GM19328 (cell line): ENCODE measurements at regions not wholly inside any gene's neighbourhood (a gene's known extent, or its start where the extent isn't known, plus 50 kb on each side); places are given as distances from the start of the nearest gene placed in this dataset.

Source experiments
- ATAC-seq: cut with Tn5 transposase; IDR thresholded peaks from one replicate; pipeline ENCODE4 v1.9.1; 2021; ENCODE audit warnings: mild to moderate bottlenecking, moderate library complexity; ENCODE audit not compliant: unreplicated experiment

DNA sequence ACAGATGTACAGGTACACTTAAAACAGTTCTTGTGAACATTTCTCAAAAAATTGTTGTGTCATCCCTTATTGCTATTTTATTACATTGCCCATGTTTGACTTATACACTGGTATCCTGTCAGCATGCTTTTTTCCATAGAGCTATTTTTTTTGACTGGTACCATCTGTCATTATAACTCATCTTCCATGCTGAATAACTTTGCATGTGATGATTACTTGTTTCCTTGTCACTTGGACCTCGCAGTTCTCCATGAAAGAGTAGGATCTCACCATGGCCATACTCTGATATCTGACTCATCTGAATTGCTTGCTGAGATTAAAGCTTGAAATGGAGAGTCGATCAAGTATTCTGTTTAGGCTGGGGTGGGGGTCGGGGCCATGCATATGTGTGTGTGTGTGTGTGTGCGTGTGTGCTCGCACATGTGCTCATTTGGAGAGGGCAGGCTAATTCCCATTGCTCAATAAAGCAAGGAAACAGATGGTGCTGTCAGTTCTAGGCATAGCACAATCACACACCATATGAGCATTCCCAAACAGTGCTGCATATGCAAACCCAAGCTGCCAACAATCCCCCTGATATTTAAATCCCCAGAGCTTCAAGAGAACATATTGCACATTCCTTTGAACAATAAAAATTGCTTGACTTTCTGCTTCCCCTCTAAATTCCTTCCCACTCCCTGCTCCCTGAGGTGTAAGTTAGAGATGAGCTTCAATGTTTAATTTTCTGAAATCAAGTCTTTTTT is 62.9 kb downstream of the NHLRC3 start:
- no peak for ATAC-seq

DNA sequence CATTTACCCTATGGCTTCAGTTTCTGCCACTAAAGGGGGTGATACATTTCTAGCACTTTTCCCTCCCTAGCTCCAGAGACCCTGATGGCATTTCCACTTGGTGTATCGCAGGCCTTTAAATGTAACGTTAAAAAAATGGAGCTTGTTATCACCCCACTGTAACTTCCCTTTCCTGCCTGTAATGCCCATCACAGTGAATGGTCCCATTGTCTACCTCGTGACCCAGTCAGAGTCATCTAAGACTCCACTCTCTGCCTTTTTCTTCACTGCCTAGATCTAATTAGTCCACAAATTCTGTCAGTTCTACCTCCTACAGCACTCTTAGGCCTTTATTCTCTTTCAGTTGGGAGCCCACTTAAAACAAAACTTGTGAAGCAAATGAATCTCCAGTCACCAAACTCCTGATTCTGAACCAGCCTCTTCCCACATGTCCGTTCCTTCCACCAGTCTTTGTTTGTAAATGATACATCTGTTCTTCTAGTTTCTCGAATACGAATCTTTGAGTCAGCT is 64.8 kb downstream of the NHLRC3 start:
- ATAC-seq, result no peak

DNA sequence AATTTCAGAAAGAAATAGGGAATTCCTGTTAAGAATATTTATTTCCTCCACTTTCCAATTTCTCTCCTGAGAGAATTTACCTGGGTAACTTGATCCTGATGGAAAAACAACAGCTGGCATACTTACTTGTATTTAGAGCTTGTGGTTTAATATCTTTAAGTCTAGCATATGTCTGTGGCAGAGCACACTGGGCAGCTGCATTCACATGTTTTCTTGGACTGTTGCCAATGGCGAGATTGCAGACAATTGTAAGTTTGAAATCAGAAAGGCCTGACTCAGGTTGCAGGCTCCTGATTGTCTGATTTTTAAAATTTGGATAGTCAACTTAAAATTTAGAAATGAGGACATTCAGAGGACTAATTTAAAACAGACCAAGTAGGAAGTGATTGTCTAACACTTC is 66.9 kb downstream of the NHLRC3 start:
- no peak for ATAC-seq

DNA sequence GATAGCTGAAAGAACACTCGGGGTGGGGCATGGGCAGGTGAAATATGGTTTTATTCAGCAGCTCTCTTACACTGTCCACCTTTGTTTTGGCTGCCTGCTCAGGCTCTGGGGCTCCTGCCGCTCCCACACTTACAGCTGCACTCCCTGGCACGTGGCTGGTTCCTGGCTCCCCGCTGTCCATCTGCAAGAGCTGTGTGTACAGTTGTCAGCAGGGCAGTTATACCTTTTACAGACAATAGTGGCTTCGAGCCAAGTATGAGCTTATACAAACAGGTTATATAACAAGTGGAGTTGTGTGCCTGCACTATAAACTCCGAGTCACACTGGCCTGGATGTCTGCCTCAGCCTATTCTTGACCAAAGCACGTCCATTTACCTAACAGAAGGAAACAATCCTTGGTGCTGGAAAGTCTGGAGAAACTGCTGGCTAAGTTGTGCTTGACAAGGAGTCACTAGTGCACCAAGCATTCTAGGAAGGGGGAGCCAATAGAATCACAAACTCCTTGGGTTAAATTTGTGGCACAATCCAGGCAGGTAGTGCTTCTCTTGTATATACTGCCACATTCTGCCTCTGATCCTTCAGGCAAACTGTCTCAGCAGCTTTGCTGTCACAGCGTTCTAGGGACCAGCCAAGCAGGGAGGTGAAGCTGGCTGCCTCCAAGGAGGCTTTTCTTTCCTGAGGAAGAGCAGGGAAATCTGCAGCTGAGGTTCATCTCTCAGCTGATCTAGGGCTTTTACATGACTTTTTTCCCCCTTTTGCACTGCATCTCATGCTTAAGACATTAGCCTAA is 68.2 kb downstream of the NHLRC3 start:
- no peak for ATAC-seq

DNA sequence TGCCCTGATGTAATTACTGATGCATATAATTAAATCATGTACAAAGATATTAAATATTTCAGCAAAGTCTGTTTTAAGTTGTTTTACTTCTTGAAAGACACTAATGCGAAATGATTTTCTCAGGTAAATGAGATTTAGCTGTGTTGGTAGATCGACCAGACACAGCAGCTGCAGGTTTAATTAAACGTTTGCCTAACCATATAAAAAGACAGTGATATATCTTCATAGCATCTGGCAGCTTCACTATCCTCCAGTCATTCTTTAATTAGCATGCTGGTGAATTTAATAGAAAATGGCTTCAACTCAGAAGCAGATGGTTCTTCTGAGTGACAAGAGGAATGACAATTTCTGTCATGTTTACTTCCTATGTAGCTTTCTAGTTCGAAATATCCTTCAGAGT is 69.3 kb downstream of the NHLRC3 start:
- no peak for ATAC-seq

DNA sequence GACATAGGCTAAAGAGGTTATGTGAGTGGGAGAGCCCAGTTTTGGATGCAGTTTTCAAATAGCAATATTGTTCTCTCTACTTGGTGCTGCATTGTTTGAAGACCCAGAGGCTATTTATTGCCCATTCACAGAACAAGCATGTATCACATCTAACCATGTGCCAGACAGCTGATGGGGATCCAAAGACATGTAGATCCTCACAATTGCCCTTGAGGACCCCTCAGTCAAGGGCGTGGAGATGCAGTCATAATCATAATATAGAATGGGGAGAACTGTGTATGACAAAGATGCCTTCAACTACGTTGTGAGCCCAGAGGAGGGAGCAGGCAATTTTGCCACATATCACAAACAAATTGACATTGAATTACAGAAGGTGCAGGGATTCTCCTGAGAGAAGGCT is 70.5 kb downstream of the NHLRC3 start:
- no peak for ATAC-seq

DNA sequence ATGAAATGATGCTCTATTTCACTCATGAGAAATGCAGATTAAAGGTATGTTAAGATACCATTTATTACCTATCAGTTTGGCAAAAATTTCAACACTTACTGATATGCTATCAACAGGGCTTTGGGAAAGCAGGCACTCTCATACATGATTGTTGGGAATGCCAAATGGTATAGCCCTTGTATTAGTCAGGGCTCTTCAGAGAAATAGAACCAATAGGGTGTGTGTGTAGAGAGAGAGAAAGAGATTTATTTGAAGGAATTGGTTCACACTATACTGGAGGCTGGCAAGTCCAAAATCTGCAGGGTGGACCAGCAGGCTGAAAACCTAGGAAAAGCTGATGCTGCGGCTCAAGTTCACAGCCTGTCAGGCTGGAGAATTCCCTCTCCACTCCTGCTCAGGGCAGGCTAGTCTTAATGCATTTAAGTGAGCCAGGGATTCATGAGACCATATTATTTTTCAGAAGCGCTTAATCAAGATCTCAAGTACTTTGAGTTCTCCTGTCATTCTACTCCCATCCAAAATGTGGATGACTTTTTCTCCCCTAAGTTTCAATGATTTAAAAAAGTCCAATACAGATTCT is 72.4 kb downstream of the NHLRC3 start:
- ATAC-seq, result no peak

DNA sequence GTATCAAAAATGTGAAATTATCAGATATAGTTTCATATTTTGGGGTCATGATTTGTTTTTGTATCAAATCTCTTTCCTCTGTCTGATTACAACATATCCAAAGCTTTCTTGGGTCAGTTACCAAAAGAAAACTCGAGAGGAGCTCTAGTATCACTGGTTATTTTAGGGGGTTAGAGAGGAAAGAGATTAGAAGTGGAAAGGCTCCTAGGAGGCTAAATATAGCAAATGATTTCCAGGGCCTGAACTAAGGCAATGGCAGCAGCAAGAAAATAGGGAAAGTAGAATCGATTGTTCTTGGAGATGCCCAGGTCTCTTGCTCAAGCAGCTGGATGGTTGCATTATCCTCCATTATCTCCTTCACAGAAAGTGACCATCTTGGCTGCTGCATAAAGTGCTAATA is 72.9 kb downstream of the NHLRC3 start:
- ATAC-seq, result no peak

DNA sequence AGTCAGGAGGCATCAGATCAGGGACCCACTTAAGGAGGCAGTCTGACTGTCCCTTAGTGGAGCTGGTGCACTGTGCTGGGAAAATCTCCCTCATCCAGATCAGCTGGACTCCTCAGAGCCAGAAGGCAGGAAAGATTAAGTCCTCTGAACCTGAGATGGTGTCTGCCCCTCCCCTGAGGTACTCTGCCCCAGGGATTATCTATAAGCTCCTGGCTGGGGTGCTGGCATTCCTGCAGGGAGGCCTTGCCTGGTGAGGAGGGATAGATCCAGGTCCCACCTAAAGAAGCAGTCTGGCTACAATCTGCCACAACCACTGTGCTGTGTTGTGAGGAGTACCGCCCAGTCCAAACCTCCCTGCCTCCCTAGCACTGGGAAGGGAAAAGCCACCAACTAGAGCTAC is 81.2 kb downstream of the NHLRC3 start:
- no peak for ATAC-seq

DNA sequence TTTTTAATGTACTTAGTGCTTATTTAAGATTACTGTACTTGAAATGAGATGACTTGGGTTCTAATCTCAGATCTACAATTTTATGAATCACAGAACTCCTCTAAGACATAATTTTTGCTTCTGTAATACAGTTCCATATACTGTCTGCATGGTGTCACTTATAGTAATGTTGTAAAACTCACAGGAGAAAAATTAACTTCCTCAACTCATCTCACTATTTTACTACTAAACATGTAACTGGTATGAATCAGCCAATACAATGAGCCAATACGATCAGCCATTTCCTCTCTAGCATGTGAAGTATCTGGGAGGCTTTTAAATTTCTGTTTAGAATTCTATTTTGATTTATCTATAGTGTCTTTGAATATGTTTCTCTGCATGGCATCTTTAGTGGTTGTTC is 85.3 kb downstream of the NHLRC3 start:
- no peak for ATAC-seq

DNA sequence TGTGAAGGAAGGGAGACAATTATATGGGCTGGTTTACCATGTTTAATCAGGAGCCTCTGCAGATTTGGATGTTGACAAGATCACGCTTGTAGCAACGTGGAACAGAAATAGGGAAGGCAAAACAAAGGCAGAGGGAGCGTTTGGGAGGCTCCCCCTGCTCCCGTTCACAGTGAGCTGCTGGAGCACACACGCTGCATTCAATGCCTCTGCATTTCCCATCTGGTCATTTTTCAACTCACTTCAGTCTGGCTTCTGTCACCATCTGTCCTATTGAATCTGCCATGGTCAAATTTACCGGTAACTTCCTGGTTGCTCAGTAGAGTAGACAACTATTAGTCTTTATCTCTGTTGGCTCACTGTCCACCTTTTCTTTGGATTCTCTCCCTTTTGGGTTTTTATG is 91.0 kb downstream of the NHLRC3 start:
- ATAC-seq, result no peak

DNA sequence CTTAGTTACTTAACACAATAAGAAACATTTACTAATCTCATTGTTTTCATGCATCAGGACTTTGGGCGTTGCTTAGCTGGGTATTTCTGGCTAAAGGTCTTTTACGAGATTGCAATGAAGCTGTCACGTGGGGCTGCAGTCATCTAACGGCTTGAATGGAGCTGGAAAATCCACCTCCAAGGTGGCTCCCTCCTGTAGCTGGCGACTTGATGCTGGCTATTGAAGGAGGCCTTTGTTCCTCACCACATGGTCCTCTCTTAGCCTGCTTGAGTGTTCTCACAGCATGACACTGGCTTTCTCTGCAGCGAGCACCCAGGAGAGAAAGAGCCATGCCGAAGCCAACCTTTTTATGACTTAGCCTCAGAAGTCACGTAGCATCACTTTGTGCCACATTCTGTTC is 92.0 kb downstream of the NHLRC3 start:
- ATAC-seq, result no peak

DNA sequence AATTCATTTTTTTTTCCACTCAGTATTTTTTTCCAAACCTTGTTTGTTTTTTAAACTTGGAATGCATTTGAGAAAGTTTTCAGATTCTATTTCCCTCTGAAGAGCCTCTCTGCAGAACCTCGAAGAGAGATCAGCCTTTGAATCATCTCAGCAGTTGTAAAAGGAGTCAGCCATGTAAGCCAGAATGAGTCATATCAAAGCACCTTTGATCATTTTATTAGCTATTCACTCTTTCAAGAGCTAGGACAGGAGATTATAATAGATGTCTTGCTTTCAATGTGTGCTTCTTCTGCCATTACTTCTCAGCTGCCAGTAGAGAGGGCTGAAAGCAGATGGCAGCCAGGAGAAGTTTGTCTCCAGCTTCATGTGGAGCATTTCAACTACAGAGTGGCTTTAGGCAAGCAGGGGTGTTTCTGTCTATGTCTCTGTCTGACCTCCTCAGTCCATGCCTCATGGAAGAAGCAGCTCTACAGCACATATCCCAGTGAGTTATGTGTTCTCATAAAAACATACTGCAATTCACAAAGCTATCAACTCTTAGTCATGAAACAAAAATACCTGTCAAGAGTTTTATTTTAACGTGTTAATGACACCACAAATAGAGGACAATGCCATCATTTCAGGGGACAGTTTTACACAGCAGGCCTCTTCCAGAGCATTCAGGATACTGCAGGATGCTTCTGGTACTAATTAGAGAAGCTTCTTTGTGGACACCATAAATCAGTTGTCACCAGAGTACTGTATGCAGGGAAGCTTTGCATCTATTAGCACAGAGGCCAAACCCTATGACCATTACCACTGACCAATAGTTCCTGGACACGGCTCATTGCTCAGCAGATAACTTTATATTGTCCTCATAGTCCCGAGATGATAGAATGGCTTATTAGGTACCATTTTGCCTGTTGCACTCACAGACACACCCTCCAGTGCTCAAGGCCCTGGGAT is 94.3 kb downstream of the NHLRC3 start:
- ATAC-seq, result no peak

DNA sequence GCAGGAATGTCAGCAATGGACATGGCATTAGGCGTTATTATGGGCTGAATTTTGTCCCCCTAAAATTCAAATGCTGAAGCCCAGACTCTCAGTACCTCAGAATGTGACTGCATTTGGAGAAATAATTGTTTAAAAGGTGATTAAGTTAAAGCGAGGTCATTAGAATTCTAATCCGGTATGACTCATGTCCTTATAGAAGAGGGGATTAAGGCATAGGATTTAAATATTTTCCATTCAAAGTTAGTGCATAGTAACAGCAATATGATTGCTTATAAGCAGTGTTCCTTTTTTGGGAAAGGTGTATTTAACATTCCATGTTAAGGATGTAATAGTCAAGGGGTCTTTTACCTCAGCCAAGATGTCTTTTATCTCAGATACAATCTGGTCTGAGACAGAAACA is 95.5 kb downstream of the NHLRC3 start:
- no peak for ATAC-seq

DNA sequence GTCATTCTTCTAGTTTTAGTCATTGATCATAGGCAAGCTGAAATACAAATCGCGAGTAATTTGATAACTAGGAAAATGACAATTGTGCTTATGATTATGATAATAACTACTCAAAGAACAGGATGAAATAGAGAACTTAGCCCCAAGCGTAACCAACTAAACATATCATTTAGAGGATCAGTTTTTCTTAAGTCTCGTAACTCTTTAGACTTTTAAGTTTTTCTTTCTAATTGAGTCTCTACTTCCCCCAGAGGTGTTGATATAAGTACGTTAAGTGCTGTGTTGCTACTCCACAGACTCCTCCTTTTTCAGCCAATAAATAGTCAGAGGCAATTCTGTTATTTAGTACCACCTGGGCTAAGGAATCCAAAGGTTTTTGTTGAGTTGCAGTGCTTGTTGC is 96.3 kb downstream of the NHLRC3 start:
- no peak for ATAC-seq

DNA sequence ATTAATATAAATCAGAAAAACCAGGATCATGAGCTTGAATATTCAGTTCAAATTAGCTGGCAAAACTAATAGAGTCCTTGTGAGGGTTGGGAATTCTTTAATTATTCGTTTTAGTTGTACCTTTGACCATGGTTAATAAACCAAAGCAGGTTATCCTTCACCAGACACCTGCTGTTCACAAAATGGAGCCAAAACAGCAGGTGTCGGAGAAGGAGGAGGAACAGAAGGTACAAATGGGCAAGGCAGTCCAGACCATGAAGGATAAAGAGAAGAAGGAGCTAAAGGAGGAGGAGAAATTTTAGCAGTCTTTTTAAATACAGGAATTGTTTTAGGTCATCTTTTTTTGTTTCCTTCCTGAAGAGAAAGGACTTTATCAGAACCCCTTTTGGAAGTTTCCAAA is 106.1 kb downstream of the NHLRC3 start:
- ATAC-seq, result no peak

DNA sequence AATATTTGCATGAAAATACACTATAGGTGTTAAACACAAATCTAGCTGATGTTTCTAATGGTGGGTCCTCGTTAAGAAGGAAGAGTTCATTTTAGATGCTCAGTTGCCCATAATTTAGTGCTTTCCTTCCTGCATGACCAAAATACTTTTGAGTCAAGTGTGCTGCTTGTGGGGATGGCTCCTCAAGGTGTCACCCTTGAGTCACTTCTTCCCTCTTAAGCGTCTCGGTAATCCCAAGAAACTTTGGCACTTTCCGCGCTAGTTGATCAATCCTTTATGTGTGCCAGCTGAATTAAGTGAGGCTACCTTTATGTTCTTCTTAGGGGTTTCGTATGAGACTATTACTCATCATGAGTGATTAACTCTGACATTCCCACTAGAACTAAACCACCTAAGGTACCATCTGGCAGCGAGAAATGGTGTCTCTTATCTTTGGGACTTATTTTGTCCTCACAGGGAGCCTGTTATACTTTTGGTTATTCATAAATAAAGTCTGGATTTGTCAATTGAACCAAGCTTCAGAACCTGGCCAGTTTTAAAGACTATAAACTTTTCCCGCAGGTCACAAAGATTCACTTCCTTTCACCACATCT is 106.8 kb downstream of the NHLRC3 start:
- ATAC-seq, result no peak

DNA sequence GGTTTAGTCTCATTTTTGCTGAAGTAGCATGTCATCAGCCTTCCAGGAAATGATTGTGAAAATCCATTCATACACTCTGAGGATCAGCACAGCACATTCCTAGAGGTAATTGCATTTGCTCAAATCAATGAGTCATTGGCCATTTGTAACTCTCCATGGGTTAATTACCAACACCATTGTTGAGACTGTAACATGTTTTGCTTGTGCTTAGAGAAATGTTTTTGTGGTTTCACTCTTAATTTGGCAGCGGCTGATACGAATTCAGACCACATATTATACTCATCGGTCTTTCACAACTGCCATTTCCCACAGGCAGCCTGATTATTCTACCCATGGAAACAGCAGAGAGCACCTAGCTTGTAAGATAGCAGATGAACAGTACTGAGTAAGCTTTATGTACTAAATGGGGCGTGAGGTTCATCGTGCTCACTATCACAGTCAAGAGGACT is 110.3 kb downstream of the NHLRC3 start:
- ATAC-seq, result no peak

DNA sequence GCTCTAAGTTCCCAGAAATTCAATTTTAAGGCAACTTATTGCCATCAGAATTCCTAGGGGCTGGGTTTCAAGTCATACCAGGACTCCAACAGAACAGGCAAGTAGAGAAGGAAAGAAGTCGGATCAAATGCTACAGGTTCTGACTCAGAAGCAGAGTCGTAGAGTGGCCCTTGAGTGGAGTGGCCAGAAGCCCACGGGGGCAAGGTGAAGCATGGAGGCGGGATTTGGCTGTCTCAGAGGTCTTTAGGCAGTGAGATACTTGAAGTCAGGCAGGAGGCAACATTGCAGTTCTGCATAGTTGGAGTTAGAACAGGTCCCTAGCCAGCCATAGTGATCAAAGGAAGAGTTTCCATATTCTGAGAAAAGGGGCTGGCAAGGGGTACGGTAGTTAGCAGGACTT is 111.6 kb downstream of the NHLRC3 start:
- ATAC-seq, result no peak

DNA sequence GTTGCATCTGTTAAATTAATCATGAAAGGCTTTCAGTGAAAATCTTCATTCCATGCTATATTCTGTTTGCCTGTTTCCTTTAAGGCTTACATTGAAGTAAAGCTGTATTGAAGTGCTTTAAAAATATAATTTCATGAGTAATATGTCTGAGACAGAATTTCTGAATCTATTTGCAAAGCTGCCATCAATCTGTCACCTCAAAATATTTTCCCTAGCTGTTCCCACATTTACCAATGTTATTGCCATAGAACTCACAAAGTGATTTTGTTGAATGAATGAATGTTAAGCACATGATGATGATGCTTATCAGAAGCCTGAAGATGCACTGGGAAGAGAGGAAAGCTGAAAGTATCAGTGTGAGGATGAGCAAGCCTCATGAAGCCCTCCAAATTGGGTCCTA is 115.8 kb downstream of the NHLRC3 start:
- ATAC-seq, result no peak
